GM18505 (cell line): ENCODE measurements at regions not wholly inside any gene's neighbourhood (a gene's known extent, or its start where the extent isn't known, plus 50 kb on each side); places are given as distances from the start of the nearest gene placed in this dataset.
"Not testable (repeated sequence)": the region's sequence is repeated elsewhere in the genome, so short reads cannot be mapped to it uniquely, and the experiment has no call there.

ENCODE experiments used
- ATAC-seq: cut with Tn5 transposase; IDR thresholded peaks from one replicate; pipeline ENCODE4 v1.9.1; 2021; ENCODE audit not compliant: unreplicated experiment
- POLR2A ChIP-seq: IDR thresholded peaks from 4 replicates; pipeline ENCODE4 v1.6.1; 2011; ENCODE audit warnings: borderline replicate concordance; ENCODE audit not compliant: insufficient read depth, insufficient read length; ENCODE audit errors: extremely low read depth

DNA sequence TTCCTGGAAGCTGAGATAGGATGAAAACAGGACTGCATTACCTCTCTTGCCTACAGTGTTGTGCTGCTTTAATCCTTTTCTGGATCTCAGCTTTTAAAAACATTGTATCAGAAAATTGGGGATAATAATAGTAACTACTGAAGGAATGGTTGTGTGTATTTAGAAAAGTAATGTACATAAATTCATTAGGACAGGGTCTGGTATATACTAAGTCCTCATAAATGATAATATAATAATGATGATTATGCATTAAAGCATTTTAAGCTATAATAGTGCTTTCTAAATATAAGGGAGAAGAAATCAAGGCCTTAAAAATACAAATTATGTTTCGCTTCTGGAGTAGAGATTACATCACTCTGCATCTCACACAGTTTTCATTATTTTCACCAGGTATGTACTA, 530.1 kb downstream of the ZNF385D start:
- no peak for ATAC-seq
- no peak for TF ChIP-seq POLR2A

GRCh38 chr3:21216598-21216997, 534.4 kb downstream of the ZNF385D start:
- no peak for ATAC-seq
- TF ChIP-seq POLR2A = no peak

- not testable (repeated sequence) for ATAC-seq
These were observed 546.9 kb downstream of the ZNF385D start for GRCh38 chr3:21204122-21204521.

DNA sequence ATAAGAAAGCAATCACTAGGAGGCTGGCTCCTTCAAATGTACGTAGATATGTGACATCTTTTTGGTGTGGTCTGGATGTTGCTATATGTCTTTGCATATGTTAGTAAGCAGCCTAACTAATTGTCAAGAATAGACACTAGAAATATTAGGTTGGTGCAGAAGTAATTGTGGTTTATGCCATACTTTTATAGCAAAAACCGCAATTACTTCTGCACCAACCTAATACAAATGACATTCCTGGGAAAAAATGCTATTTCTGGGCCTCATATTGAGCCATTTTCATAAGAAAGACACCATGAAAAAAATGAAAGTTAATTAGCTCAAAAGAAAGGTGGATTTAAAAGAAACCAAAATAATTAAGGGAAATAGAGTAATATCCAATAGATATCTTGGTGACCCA, 555.8 kb downstream of the ZNF385D start:
- TF ChIP-seq POLR2A = no peak
- ATAC-seq = no peak

DNA sequence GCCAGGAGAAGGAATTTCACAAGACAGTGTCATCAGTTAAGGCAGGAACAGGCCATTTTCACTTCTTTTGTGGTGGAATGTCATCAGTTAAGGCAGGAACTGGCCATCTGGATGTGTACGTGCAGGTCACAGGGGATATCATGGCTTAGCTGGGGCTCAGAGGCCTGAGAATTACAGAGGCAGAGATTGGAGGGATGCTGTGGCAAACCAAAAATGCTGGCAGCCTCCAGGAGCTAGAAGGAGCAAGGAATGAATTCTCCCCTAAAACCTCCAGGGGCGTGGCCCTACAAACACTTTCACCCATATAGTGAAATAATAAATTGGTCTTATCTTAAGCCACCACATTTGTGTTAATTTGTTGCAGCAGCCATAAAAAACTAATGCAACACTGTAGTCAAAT, 557.0 kb downstream of the ZNF385D start:
- not testable (repeated sequence) for ATAC-seq

DNA sequence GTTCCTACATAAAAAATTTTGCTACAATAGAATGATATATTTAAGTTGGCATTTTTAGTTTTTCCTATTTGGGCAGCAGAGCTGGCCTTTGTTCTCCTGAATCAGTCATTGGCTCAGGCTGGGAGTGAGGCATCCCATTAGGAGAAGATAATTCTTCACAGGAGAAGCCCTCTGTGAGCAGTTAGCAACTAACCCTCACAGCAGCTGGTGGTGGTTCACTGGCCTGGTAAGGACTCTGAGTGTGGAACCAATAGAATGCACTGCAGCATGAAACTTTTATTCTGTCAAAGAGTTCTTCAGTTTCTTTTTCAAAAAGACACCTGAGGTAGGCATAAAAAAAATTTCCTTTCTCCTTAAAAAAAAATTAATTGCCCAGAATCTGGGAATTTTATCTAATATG, 562.6 kb downstream of the ZNF385D start:
- TF ChIP-seq POLR2A = no peak
- ATAC-seq = no peak

DNA sequence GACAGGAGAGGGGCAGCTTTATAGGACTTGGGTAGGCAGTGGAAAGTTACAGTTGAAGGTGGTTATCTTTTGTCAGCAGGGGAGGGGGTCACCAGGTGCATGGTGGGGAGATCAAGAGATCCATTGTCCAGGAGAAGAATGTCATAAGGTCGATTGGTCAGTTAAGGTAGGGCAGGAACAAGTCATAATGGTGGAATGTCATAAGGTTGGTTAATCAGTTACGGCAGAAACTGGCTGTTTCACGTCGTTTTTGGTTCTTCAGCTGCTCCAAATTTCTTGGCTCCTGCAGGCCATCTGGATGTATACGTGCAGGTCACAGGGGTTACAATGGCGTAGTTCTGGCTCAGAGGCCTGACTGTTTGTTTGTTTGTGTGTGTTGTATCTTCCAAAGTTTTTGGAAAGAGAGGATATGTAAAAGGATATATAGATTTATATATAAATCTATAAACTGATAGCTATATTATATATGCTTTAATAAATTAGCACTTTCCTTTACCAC, 565.1 kb downstream of the ZNF385D start:
- ATAC-seq = no peak
- no peak for TF ChIP-seq POLR2A

DNA sequence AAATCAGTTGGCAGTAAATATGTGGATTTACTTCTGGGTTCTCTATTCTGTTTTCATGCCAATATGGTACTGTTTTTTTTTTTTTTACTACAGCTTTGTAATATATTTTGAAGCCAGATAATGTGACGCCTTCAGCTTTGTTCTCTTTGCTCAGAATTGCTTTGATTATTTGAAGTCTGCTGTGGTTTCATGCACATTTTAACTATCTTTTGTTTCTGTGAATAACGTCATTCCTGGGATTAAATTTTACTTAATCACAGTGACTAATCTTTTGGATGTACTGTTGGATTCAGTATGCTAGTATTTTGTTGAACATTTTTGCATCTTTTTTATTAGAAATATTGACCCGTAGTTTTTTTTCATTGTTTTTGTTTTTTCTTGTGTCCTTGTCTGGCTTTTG, 576.5 kb downstream of the ZNF385D start:
- no peak for TF ChIP-seq POLR2A
- ATAC-seq = no peak

GRCh38 chr3:21170964-21171363, 580.0 kb downstream of the ZNF385D start:
- no peak for TF ChIP-seq POLR2A
- no peak for ATAC-seq

DNA sequence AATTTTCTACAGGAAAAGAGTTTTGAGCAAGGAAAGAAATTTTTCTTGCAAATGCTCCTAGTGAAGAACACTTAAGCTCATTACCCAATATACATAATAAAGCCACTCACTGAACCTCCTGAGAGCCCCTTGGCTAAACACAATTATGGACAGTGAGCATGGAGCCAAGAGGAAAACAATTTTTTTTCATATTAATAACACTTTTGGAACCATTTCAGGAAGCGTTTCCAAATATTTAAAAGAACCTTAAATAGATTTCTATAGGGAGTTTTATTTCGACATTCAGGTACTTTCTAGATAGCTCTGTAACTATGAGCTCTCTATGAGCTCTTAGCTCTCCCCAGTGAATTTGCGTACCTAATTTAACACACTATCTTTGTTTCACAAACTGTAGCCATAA, 581.1 kb downstream of the ZNF385D start:
- no peak for ATAC-seq
- no peak for TF ChIP-seq POLR2A

DNA sequence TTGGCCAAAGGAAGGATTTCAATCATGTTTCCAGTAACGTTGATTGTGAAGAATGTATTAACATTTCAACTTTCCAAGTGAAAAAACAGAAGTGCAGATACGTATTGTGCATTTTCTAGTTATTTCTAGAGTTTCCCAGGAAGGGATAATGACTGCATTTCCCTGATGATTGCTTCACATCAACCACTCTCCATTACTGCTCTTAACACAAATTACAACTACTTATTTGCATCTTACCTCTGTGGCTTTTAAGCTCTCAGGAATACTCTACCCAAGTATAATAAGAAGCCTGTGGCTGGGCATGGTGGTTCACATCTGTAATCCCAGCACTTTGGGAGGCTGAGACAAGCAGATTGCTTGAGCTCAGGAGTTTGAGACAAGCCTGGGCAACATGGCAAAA, 582.5 kb downstream of the ZNF385D start:
- ATAC-seq = no peak
- TF ChIP-seq POLR2A = no peak

DNA sequence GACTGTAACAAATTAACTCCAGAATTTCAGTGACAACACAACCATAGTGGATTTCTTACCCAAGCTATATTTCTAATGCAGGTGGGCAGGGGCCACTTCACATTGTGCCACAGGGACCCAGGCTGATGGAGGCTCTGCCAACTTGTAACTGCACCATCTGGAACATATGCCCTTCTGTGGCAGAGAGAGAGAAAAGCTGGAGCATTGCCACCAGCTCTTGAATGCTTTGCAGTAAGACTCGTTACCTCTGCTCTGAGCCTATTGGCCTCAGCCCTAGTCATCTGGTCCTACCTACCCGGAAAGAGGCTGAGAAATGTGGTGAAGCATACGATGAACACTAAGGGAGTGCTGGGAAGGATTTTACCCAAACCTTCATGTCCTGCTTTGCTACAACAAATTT, 587.1 kb downstream of the ZNF385D start:
- no peak for TF ChIP-seq POLR2A
- no peak for ATAC-seq

GRCh38 chr3:21159543-21159906, 591.5 kb downstream of the ZNF385D start:
- no peak for ATAC-seq

DNA sequence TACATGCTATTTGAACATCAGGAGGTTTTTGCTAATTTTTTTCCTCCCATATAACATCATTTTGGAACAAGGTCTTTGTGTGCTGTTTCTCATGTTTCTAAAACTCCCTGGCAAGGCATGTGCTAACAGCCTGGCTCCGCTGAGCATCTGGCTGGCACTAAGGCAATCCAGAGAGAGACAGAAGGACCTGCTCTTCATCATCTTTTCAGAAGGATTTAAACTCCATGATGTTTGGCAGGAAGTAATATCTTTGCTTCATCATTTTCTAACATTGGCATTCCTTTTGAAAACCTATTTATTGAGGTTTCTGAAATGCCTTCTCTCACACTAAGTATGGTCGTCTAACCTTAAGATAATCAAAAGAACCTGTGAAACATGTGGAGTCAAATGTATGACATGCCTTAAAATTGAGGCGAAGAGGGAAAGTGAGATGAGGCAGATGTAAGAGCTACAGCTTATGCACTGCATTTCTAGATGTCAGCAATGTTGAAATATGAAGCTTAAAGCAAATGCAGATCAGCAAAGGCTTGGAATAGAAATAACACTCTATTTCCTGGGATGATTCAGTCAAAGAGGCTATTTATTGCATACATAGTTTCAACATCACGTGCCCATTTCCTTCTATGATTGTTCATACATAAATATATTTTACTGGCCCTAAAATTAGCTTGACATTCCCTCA, 592.0 kb downstream of the ZNF385D start:
- TF ChIP-seq POLR2A = no peak
- ATAC-seq = no peak

More at GRCh38 chr3:21159543-21159906, 591.5 kb downstream of the ZNF385D start:
- TF ChIP-seq POLR2A = no peak

DNA sequence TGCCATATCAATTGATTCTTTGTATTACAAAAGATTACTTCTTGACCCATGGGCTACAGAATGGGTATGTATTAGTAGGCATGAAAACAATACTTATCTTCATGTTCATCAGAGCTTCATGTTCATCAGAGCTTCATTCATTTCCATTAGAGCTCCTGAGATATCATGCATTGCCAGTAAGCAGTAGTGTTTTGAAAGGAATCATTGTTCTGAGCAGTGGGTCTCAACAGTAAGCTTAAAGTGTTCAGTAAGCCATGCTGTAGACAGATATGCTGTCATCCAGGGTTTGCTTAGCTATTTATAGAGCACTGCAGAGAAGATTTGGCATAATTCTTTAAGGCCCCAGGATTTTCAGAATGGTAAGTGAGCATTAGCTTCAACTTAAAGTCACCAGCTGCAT, 596.1 kb downstream of the ZNF385D start:
- ATAC-seq = no peak
- TF ChIP-seq POLR2A = no peak
